ENCODE measurements at regions not wholly inside any gene's neighbourhood (a gene's known extent, or its start where the extent isn't known, plus 50 kb on each side); places are given as distances from the start of the nearest gene placed in this dataset.

- Histone ChIP-seq H3K4me1 (peaks cover 0 to 4% (median 0%) of the 10 kb centered on the region in 3 donors), H3K27me3 (no peaks in the 10 kb centered on the region), H3K4me3 (no peak overlapping the region), H3K9me3 (no peaks in the 10 kb centered on the region), H3K36me3 (no peaks in the 10 kb centered on the region), H3K27ac (no peak overlapping the region)
- intact Hi-C loops (cut with DNase I): no loop called here
- 47 to 51% methylated on average over 3 of the region's 3 CpGs for WGBS, 2 donors
- ATAC-seq (peak in 1 of 4 donors; percentile 50), DNase-seq (no peak), FAIRE-seq (no peak)
- TF ChIP-seq, protein P1, sequence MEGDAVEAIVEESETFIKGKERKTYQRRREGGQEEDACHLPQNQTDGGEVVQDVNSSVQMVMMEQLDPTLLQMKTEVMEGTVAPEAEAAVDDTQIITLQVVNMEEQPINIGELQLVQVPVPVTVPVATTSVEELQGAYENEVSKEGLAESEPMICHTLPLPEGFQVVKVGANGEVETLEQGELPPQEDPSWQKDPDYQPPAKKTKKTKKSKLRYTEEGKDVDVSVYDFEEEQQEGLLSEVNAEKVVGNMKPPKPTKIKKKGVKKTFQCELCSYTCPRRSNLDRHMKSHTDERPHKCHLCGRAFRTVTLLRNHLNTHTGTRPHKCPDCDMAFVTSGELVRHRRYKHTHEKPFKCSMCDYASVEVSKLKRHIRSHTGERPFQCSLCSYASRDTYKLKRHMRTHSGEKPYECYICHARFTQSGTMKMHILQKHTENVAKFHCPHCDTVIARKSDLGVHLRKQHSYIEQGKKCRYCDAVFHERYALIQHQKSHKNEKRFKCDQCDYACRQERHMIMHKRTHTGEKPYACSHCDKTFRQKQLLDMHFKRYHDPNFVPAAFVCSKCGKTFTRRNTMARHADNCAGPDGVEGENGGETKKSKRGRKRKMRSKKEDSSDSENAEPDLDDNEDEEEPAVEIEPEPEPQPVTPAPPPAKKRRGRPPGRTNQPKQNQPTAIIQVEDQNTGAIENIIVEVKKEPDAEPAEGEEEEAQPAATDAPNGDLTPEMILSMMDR (IDR thresholded peaks at IDR 0.05): no peak
Measured at GRCh38 chr12:47362126-47362705, 282.5 kb upstream of the AMIGO2 start.

DNA sequence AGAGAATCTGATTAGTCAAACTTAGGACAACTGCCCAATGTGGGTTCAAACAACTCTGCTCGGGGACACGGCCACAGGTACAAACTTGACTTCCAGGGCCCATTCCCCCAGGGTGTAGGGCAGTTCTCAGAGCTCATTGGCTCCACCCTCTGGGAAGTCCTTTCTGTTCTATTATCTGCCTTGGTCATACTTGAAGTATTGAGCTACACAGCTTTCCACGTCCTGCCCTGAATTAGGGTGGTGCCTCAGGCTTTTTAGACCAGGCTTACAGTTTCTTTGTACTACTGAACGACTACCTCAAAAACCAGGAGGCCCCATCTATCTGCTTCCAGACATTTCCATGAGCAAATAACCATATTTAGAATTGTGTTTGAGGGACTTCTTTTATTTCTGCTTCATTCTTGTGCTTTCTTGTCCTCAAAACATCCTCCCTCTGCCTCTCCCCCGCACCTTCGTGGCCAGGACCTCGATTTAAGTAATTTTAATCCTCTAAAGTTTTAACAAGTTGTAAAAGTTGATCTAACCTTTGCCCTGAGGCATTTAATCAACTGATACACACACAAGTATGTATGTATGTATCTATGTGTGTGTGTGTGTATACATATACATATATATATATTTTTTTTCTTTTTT, 281.7 kb upstream of the AMIGO2 start:
- Histone ChIP-seq H3K36me3 (no peaks in the 10 kb centered on the region), H3K27me3 (no peaks in the 10 kb centered on the region), H3K4me3 (no peak overlapping the region), H3K9me3 (no peaks in the 10 kb centered on the region), H3K27ac (peak overlapping the region in 1 of 4 donors; percentile 35), H3K4me1 (peaks cover 0 to 4% (median 0%) of the 10 kb centered on the region in 3 donors)
- ATAC-seq (peak in 3 of 4 donors; percentile 18 to 79 (median 73)), FAIRE-seq (no peak), DNase-seq (no peak)
- WGBS, 2 donors: 77 to 82% methylated on average over 7 of the region's 7 CpGs
- TF ChIP-seq, protein P1 (IDR thresholded peaks at IDR 0.05): no peak
- intact Hi-C loops (cut with DNase I): no loop called here

DNA sequence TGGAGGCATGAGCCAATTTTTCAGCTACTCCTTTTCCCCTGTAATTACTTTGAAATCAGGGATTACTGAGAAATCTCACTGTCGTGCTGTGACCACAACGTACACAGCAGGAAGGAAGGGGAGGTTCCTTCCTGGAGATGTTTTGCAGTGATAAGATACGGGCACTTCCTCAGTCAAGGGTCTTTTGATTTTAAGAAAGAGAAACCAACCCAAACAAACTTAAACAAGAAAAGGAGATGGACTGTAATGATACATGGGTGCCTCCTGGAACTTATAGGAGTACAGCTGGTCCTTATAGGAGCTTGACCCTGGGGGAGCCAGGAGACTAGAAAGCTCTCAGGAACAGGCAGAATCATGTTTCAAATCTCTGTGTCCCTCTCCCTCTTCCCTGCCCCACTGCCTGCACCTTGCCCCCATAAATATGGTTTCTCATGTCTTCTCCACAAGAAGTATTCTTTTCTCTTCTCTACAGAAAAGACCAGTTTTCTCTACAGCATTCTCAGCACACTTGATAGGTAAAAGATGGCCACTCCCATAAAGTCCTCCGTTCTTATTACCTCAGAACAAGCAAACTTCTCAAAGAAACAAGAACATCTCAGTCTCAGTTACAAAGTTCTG, 281.1 kb upstream of the AMIGO2 start:
- Histone ChIP-seq H3K9me3 (no peaks in the 10 kb centered on the region), H3K4me1 (peaks cover 0 to 4% (median 0%) of the 10 kb centered on the region in 3 donors), H3K27ac (peak overlapping the region in 1 of 4 donors; percentile 35), H3K4me3 (no peak overlapping the region), H3K36me3 (no peaks in the 10 kb centered on the region), H3K27me3 (no peaks in the 10 kb centered on the region)
- no peak for DNase-seq
- TF ChIP-seq, protein P1 (IDR thresholded peaks at IDR 0.05): no peak
- intact Hi-C loops (cut with DNase I): no loop called here
- ATAC-seq: peak in 1 of 4 donors; percentile 43
- 51 to 54% methylated on average over 4 of the region's 4 CpGs for WGBS, 2 donors
- no peak for FAIRE-seq

DNA sequence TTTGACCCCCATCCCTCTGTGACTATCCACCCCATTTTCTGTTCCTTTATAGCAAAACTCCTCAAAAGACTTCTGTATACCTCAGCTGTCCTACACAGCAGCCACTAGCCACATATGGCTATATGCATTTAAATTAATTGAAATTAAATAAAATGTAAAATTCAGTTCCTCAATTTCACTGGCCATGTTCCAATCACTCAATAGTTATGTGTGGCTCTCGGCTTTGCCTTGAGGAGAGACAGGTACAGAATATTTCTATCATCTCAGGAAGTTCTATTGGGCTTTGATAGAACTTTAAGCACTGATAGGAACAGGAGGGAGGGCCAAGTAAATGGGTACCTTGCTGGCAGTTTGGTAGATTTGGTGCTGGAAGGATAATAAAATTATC, 280.3 kb upstream of the AMIGO2 start:
- Histone ChIP-seq H3K27me3 (no peaks in the 10 kb centered on the region), H3K4me1 (peaks cover 0 to 4% (median 0%) of the 10 kb centered on the region in 3 donors), H3K4me3 (no peak overlapping the region), H3K27ac (no peak overlapping the region), H3K36me3 (no peaks in the 10 kb centered on the region), H3K9me3 (no peaks in the 10 kb centered on the region)
- 48 to 57% methylated on average over 1 of the region's 1 CpG for WGBS, 2 donors
- DNase-seq (no peak), FAIRE-seq (no peak), ATAC-seq (no peak)
- intact Hi-C loops (cut with DNase I): no loop called here
- TF ChIP-seq, protein P1 (IDR thresholded peaks at IDR 0.05): no peak
